Activated CD8-positive, alpha-beta memory T cell treated with anti-CD3 and anti-CD28 coated beads for 48 hours (primary cell): ENCODE measurements at regions not wholly inside any gene's neighbourhood (a gene's known extent, or its start where the extent isn't known, plus 50 kb on each side); places are given as distances from the start of the nearest gene placed in this dataset.
A peak's percentile ranks its signal among the peaks of the same experiment; 100 is the strongest.

Experiments
- DNase-seq, 3 experiments: peaks; one replicate each; pipeline ENCODE4 v3.0.0-alpha.2; 2020; ENCODE audit warnings: low read depth in 2 of 3, low spot score in 2 of 3

DNA sequence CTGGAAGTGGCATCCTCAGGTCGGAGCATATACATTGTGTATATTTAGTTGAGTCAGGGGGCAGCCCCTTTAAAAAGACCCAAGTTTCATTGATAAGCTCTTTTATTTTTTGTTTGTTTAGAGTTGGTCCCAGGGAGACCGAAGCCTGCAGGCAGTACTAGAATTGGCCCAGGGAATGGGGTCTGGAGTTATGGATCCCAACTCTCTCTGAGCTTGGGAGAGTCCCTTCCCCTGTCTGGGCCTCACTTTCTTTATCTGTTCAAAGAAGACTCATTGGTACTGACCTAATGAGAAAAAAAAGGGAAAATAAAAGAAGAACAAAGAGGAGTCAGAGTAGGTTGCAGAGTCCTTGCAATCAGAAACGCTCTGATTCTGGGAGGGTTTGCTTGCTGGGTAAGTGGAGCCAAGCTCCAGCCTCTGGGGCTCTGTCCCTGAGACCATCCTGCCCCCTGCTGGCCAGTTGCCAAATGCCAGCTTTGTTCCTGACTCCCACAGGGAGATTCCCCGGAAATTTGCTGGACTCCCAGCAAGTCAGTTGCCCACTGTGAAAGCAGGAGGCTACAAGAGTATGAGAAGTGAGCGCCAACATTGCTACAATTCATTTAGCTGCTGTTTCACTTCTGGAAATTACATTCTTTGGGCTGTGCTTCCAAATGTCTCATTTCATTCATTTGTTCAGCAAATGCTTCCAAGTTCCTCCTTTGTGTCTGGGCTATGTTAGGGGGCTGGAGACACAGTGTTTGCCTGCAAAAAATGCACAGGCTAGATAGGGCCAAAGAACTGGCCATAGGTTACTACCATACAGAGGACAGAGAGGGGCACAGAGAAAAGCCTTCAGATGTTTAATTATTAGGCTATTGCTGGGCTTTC, 156.2 kb downstream of the MELK start:
- DNase-seq: peak; percentile 31 to 72 (median 60)

GRCh38 chr9:36729906-36730305, 157.2 kb downstream of the MELK start:
- no peak for DNase-seq

- DNase-seq: no peak
These were observed 157.7 kb downstream of the MELK start for GRCh38 chr9:36730414-36730813.

GRCh38 chr9:36731068-36731956, 158.6 kb downstream of the MELK start:
- no peak for DNase-seq

GRCh38 chr9:36734737-36735136, 162.0 kb downstream of the MELK start:
- DNase-seq: no peak

DNA sequence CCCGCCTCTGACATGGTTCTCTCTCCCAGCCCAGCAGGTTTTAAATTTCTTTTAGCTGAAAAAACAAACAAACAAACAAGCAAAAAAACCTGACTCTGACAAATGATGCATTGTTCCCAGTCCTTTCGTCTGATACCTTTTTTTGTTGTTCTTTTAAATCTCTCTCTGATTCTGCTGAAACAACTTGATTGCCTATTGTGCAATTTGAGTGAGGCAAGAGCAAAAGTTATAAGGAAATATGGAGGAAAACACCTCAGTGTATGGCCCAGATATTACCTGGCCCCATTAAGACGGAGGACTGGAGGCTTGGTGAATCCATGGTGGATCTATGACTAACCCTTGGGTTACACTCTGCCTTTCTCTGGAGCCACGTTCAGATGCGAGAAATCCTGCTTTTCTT, 164.0 kb downstream of the MELK start:
- no peak for DNase-seq

DNA sequence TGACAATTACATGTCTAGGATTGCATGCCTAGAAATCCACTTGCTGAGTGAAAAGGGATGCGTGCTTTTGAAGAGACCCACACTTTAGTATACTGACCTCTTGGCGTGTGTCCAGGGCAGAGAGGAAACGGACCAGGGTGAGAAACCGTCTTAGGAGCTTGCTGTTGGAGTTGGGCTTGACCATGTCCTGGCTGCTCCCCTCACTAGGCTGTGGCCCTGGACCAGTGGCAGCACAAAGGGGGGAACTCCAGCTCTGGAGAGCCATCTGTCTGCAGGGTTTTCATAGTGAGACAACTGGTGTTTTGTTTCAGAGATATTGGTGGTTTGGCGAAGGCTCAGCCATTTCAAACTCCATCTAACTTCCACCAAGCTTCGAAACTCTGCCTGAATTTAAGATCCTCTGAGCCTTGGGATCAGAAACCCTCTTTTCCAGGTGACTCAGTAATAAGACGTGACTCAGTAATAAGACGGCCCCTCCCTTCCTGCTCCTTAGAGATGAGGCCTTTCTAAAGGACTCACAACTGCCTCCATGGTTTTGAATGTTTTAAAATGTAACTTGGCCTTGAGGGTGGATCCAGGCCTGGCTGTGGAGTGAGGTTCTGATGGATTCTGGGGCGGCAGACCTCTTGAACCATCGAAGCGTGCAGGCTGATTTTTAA, 165.8 kb downstream of the MELK start:
- no peak for DNase-seq

DNA sequence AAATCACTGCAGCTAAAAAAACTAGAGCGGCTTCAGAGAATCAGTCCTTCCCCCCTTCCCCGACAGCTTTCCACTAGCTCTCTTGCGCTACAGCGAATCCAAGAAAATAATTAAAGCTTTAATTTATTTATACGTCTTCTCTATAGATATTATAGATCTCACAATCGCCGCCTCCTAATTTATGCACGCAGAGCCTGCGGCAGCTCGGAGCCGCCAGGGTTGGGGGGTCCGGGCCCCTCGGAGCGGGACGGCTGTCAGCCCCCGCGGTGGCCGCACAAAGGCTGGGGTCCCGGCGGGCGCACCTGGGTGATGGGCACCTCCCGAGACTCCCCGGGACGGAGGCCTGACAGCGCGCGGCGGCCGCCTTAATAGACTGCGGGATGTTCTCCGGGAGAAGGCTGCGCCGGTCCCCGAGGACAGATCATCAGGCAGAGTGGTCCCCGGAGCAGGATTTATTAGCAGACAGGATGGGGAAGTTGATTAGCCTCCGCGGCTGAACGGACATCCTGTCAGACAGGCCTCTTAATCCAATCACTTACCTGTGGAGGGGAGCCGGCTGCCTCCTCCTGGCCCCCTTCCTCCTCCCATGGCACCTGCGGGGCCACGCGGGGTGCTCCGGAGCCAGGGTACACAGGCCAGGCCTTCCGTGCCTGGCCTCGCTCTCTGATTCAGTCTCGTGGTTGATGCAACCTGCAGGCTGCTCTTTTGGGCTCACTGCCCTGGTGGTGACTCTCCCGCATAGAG, 166.8 kb downstream of the MELK start:
- no peak for DNase-seq

DNA sequence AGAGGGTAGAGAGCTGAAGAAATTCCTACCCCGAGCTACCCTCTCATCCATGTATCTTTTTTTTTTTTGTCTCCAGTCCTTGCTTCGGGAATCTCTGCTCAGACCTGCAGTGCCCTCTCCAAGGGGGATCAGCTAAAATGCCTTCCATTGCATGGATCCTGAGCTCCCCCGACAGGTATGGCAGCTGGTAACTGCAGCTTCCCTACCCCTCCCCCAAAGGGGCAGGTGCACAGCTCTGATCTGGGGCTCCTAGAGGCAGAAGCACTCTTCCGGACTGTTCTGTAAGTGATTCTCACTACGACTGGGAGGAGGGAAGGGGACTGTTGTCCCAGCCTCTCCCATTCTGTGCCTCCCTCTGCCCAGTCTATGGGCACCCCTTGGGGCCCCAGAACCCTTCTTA, 169.6 kb downstream of the MELK start:
- DNase-seq: no peak

DNA sequence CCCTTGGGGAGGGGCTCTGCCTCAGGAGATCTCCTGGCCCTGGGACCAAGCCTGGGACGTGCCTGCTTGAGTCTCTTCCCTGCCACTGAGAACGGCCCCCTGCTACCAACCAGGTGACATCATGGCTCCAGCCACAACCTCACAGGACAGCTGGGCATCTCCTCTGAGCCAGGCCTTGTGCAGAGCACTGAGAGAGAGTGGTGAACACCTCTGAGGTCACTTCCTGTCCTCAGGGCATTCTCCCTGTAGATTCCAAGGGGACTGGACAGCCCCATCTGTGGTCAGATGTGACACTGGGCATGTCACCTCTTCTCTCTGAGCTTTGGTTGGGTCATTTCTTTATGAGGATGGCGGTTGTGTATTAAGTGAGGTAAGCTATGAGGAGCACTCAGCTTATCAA, 172.0 kb downstream of the MELK start:
- DNase-seq: no peak

DNA sequence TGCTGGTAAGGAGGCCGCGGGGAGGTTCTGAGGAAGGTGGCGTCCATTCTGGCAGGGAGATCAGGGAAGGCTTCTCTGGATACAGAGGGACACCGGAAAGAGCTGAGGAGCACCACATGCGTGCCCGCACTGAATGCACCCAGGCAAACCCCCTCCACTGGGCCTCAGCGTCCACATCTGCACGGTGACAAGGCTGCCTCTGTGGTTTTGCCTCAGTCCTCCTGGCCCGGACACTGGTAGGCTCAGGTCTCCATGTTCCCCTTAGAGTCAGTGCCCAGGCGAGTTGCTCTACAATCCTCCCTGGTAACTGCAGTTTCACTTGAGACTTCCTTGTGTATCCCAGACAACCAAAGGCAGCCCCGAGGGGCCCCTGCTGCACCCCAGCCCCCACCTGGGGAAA, 173.3 kb downstream of the MELK start:
- DNase-seq: no peak

GRCh38 chr9:36746415-36746814, 173.7 kb downstream of the MELK start:
- DNase-seq: no peak

DNA sequence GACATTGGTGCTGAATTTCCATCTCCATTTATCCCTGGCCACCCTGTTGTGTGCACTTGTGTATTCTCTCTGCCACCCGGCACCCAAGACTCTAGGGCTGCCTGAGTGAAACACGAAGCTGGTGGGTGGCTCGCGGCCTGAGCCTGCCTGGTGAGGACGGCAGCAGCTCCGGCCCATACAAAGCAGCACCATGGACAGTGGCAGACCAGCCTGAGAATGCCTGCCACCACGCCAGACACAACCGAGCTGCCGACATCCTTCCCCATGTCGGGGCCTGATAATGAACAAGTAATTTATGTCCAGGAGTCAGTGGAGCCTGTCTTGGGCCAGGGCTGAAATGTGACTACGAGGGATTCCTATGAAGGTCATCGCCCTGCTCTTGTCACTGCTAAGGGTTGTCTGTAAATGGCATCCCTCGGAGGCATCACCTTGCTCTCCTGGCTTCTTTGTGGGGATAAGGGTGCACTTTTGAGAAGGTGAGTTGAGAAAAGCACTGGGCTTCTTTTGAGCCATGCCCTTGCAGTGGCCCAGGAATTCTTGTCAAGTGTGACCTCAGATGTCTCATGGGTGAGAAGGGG, 175.7 kb downstream of the MELK start:
- no peak for DNase-seq

- DNase-seq: no peak
These were observed 176.8 kb downstream of the MELK start for GRCh38 chr9:36749461-36749860.

DNA sequence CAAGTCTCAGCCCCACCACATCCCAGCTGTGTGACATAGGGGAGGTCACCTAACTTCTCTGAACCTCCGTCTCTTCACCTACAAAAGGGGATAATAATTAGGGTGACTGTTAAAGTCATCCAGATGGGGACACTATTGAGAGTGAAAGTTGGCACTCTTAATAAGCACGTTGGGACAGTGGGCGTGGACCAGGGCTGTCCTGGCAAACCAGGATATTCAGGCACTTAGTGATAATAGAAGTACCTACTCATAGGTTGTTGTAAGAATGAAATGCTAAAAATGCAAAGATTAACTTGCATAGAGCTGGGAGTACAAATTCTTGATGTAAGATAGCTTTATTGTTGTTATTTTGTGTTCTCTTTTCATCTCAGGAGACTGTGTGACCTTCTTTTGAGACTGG, 177.9 kb downstream of the MELK start:
- DNase-seq: no peak

DNA sequence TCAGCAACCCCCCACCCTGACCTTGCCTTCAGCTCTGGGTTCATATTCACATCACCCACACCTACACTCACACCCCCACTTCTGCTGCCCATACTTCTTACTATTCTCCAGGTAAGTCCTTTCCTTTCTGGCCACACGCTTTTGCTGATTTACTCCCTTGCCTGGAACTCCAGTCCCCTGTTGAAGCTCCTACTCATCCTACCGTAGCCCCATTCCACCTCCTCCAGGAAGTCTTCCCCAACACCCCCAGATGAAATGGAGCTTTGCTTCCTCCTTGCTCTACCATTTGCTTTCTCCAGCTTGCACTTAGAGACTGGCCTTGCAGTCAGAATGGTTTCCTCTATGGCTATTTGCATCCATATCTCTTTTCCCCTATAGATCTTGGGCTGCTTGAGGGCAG, 182.3 kb downstream of the MELK start:
- no peak for DNase-seq

GRCh38 chr9:36759141-36759540, 186.4 kb downstream of the MELK start:
- DNase-seq: no peak

DNA sequence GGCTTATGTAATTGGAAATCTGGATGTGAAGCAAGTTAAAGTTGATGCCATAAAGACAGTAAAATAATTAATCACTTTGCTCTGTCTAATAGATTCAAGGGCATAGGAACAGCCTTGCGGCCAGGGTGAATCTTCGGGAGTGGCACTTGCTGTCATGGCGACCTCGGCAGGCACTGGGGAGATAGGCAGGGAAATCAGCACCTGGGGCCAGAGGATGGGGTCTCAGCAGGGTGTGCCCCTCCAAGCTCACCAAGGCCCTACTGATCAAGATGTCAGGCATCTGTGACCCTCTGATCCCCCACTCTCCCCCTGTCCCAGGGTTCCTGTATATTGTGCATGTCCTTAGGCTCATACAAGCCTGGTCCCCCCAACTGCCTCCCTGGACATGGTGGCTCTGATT, 187.3 kb downstream of the MELK start:
- DNase-seq: no peak

GRCh38 chr9:36760667-36761420, 188.1 kb downstream of the MELK start:
- DNase-seq: no peak

GRCh38 chr9:36762958-36763357, 190.3 kb downstream of the MELK start:
- DNase-seq: no peak
